GM18498 (cell line): ENCODE measurements at regions not wholly inside any gene's neighbourhood (a gene's known extent, or its start where the extent isn't known, plus 50 kb on each side); places are given as distances from the start of the nearest gene placed in this dataset.
"Not testable (repeated sequence)": the region's sequence is repeated elsewhere in the genome, so short reads cannot be mapped to it uniquely, and the experiment has no call there.

Experiments
- ATAC-seq: cut with Tn5 transposase; IDR thresholded peaks from one replicate; pipeline ENCODE4 v1.9.1; 2021; ENCODE audit warnings: mild to moderate bottlenecking, moderate library complexity; ENCODE audit not compliant: unreplicated experiment

- ATAC-seq, result no peak
Observed at GRCh38 chr7:112668561-112668960, 121.6 kb downstream of the TMEM168 start.

- ATAC-seq, result no peak
Observed at GRCh38 chr7:112669306-112669705, 120.9 kb downstream of the TMEM168 start.

- ATAC-seq, result no peak
Observed at GRCh38 chr7:112670193-112670592, 120.0 kb downstream of the TMEM168 start.

- ATAC-seq, result no peak
Observed at GRCh38 chr7:112678626-112679025, 111.6 kb downstream of the TMEM168 start.

- ATAC-seq, result not testable (repeated sequence)
Observed at GRCh38 chr7:112689466-112690177, 100.6 kb downstream of the TMEM168 start.

GRCh38 chr7:112692333-112692732 is 97.9 kb downstream of the TMEM168 start:
- ATAC-seq, result no peak

GRCh38 chr7:112697211-112697610 is 93.0 kb downstream of the TMEM168 start:
- not testable (repeated sequence) for ATAC-seq

- ATAC-seq, result no peak
Observed at GRCh38 chr7:112699725-112700513, 90.3 kb downstream of the TMEM168 start.

GRCh38 chr7:112701456-112701855 is 88.7 kb downstream of the TMEM168 start:
- ATAC-seq, result no peak

GRCh38 chr7:112707655-112708054 is 82.5 kb downstream of the TMEM168 start:
- ATAC-seq, result no peak

GRCh38 chr7:112708236-112708635 is 82.0 kb downstream of the TMEM168 start:
- no peak for ATAC-seq
